ENCODE measurements at regions not wholly inside any gene's neighbourhood (a gene's known extent, or its start where the extent isn't known, plus 50 kb on each side); places are given as distances from the start of the nearest gene placed in this dataset.

DNA sequence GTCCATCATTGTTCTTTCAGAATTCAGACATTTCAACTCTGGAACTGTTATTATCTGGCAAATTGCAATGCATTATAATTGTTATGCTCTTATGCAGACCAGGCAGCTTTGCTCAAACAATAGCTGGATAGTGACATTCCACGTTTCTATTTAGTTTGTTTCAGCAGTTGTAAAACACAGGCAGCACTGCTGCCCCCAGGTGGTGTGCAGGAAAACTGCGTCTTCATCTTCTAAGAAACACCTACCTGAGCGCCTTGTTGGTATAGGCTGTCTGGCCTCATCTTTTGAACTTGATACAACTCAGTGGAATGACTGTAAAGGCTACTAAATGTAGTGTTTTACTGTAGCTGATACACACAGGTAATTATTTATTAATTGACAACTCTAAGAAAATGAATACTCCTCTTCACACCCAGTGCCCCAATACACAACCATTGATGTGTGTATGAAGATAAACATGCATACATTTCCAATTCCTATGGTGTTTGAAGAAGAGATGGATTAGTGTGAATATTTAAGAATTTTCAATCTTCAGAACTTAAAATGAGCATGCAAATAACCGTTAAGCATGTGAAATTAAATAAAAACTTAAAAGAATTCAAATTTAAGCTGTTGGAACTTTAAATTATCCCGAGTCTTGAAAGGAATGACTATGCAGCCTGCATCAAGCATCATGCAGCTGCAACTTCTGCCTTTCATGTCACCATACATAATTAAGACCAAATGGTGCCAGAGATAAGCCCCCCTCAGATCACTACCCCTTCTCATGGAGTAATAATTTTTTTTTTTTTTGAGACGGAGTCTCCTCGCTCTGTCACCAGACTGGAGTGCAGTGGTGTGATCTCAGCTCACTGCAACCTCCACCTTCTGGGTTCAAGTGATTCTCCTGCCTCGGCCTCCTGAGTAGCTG lies 85.6 kb downstream of the CD8B2 start:
- no peak for DNase-seq (ENCODE audit: low read depth in 2 of 2)

DNA sequence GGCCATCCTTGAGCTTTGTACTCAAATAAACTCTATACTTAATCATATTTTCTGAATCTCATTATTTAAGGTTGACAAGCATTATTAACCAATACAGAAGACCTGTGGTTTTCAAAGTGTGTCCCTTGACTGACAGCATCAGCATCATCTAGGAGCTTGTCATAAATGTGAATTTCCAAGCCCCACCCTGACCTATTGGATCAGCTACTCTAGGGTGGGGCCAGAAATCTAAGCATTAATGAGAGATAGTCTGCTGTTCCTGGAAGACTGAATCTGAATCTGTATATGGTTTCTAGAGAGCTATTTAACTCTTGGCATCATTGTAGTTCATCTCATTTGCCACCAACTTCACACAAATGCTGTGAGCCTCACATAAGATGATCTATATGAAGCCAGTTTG lies 86.6 kb downstream of the CD8B2 start:
- no peak for DNase-seq (ENCODE audit: low read depth in 2 of 2)

DNA sequence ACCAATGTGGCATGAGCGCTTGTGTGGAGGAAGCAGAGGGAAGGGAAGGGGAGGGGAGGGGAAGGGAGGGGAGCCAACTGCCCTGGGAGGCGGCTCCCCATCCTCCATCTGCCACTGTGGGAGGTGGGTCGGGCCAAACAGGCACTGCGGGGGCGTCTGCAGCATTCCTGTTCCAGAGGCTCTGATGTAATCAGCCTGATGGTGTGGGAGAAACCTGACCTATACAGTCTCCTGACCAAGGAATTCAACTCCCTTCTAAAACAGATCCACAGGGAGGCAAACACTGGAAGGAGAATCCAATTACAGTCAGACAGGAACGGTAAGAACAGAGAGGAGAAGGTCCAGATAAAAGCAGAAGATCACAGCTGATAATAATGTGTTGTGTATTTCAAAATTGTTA lies 88.8 kb downstream of the CD8B2 start:
- no peak for DNase-seq (ENCODE audit: low read depth in 2 of 2)

DNA sequence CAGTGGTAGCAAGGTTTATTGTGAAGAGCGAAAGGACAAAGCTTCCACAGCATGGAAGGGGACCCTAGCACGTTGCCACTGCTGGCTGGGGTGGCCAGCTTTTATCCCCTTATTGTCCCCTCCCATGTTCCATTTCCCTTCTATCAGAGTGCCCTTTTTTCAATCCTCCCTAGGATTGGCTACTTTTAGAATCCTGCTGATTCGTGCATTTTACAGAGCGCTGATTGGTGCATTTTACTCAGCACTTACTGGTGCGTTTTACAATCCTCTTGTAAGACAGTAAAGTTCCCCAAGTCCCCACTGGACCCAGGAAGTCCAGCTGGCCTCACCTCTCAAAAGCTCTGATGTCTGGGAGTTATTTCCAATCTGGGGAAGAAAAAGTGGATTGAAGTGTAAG lies 90.1 kb downstream of the CD8B2 start:
- DNase-seq (ENCODE audit: low read depth in 2 of 2), result no peak

DNA sequence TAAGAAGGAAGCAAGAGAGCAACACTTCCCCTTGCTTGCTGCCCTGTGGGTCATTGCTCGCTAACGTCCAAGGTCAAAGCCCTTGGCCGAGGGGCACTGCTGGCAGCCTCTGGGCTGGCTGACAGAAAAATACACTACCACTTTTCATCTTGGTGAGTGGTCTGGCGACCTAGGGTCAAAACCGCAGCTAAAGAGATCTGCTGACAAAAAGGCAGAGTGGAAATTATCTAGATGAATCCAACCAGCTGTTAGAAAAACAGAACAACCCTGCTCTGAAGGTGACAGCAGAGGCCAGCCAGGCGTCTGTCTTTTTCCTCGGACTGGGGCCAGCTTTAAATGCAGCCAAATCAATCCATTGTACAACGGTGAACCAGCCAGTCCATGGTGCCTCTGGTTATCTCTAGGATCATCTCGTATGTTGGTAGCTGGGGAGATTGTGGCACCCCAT lies 92.6 kb downstream of the CD8B2 start:
- DNase-seq (ENCODE audit: low read depth in 2 of 2), result no peak

DNA sequence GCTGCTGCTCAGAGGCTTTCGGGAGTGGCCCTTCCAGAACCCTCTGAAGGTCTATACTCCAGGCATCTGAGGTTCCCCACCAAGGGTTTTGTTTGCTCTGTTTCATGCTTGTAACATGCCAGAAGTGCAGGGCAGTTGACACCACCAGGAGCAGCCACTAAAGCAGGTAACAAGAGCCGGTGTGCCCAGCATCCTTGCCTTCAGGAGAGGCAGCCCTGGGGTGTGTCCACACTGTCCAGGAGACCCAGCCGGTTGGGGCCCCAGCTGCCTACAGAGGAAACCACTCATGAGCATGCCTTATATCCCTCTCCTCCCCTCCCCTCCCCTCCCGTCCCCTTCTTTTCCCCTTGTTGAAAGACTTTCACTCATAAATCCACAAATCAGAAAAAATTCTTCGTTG lies 93.1 kb downstream of the CD8B2 start:
- no peak for DNase-seq (ENCODE audit: low read depth in 2 of 2)

DNA sequence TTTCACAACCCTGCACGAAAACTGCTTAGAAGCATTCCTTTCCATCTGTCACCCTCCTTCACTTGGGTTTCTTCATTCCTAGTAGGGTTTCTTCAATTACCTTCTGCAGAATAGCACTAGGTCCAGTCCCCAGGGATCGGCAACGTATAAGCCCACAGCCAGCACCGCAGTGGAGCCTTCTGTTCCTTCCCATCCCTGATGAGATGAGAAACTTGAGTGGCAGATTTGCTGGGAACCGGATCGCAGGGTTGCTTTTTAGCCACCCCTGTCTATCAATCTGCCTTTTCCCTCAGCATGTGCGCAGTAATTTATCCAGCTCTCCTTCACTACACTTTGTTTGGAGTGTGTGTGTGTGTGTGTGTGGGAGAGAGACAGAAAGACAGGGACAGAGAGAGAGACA lies 94.2 kb downstream of the CD8B2 start:
- DNase-seq (ENCODE audit: low read depth in 2 of 2), result no peak

DNA sequence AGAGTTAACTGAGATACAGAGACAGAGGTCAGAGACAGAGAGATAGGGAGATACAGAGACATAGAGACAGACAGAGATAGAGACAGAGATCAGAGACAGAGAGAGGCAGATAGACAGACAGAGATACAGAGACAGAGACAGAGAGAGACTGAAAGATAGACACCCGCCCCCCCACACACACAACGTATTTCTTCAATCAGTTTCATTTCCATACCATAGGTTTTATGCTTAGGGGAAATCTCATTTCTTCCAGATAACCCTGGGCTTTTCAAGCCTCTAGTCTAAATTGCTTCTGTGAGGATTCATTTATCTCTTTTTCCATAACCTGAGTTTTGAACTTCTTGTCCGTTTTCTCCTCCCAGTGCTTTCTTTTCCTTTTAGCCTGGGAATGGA lies 94.6 kb downstream of the CD8B2 start:
- no peak for DNase-seq (ENCODE audit: low read depth in 2 of 2)

DNA sequence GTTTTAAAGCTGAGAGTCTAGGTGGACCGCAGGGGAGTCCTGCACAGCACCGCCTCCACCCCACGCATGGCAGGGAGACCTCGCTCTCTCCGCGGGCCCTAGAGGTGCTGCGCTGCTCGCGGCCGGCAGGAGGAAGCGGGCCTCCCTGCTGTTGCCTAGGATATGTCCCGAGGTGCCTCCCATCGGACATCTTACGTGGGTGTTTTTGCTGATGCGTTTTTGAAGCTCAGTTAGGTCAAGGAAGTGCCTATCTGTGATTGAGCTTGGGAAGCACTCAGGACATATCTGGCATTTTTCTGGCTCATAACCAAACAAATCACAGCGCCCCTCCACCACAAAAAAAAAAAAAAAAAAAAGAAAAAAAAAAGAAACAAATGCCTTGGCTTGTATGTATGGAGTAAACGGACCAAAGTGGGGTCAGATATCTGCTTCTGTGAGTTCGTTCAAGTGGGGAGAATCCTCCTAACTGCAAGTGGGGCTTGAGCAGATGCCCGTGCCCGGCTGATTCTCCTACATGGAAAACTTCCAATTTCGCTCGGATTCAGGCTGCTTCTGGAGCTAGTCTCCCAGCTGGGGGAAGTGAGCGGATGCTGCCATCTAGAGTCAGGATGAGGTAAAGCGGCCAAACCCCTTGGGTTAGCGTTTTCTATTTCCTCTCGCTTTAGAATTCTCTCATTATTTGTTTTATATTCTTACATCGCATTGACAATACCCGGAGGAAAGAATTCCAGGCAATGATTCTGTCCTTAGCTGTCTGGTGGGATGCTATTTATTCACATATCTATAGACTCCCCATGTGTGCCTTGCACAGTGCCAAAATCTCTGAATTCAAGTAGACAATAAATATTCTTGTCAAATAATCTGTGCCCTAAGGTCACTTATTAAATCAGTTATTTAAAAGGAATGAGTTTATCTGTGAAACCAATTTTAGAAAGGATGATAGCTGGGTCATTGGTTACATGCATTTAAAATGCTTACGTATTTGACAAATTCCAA lies 95.3 kb downstream of the CD8B2 start:
- peak; percentile 37 to 43 for DNase-seq (ENCODE audit: low read depth in 2 of 2)

DNA sequence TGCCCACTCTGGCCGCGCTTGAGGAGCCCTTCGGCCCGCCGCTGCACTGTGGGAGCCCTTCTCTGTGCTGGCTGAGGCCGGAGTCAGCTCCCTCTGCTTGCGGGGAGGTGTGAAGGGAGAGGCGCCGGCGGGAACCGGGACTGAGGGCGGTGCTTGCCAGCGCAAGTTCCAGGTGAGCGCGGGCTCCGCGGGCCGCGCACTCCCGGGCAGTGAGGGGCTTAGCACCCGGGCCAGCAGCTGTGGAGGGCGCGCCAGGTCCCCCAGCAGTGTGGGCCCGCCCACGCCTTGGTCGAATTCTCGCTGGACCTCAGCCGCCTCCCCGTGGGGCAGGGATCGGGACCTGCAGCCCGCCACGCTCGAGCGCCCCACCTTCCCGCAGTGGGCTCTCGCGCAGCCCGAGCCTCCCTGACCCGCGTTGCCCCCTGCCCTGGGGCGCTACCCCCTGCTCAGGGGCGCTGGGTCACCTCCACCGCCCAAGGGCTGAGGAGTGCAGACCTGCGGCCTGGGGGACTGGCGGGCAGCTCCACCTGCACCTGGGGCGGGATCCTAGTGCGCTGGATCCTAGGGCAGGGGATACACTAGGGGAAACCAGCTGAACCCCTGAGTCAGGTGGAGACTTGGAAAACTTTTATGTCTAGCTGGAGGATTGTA lies 97.3 kb downstream of the CD8B2 start:
- no peak for DNase-seq (ENCODE audit: low read depth in 2 of 2)

DNA sequence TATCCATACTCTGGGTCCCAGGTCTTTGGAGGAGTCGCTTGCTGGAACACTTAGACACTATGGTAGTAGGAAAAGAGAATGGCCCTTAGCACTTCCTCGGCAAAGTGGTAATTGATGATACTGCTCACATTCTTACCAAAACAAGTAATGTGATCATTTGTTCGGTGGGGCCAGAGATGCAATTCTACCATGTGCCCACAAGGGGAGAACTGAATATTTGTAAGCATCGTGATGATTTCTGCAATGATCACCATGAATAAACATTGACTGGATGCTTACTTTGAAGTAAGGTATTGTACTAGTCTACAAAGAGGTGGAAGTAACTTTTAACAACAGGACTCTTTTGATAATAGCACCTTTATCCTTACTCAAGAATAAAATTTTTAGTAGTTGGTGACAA lies 109.7 kb downstream of the CD8B2 start:
- DNase-seq (ENCODE audit: low read depth in 2 of 2), result no peak

DNA sequence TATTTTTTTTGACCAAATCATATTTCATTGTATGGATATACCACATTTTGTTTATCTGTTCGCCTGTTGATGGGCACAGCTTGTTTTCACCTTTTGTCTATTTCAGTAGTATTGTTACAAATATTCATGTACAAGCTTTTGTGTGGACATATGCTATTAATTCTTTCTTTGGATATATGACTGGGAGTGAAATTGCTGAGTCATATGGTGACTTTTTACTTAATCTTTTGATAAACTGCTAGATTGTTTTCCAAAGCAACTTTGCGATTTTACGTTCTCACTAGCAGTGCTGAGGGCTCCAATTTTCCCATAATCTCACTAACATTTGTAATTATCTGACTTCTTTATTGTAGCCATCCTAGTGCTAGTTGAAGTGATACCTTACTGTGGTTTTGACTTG lies 112.4 kb downstream of the CD8B2 start:
- no peak for DNase-seq (ENCODE audit: low read depth in 2 of 2)

DNA sequence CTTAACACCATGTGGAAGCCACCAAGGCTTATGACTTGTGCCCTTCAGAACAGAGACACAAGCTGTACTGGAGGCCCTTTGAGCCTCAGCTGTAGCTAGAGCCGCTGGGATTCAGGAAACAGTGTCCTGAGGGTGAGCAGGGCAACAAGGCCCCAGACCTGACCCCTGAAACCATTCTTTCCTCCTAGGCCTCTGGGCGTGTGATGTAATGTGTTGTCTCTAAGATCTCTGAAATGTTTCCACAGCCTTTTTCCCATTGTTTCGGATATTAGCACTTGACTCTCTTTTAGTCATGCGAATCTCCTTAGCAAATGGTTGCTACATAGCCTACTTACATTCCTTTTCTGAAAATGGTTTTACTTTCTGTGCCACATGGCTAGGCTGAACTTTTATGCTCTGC lies 114.9 kb downstream of the CD8B2 start:
- no peak for DNase-seq (ENCODE audit: low read depth in 2 of 2)

DNA sequence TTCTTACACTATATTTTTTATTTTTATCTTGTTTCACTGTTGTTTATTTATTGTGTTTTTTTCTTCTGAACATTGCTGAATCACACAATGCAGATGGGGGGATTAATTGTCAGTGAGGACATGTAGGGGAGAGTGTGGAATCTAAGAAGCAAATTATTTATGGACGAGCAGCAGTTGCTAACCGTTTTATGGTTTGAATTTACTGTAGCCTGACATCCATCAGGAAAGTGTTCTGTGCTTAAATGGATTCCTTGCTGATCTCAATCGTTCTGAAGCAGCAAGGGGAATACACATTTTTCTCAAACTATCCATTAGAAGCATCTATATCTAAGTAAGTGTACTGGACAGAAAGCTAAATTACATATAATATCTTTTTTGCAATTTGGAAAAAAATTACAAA lies 119.5 kb downstream of the CD8B2 start:
- no peak for DNase-seq (ENCODE audit: low read depth in 2 of 2)

DNA sequence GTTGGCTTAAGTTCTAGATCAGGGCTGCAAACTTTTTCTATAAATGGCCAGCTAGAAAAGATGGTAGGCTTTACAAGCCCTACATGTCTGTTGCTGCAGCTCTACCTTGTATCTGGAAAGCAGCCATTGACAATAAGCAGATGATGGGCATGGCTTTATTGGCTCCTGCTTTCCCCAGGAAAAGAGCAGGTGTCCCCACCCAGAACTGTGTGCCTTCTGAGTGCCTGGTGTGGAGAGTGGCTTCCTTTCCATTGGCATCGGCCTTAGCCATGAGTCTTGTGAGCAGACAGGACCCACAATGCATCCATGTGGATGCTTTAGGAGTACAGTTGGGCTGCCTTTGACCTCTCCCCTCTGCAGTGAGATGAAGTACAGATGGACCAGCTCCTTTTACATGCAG lies 120.2 kb downstream of the CD8B2 start:
- no peak for DNase-seq (ENCODE audit: low read depth in 2 of 2)

DNA sequence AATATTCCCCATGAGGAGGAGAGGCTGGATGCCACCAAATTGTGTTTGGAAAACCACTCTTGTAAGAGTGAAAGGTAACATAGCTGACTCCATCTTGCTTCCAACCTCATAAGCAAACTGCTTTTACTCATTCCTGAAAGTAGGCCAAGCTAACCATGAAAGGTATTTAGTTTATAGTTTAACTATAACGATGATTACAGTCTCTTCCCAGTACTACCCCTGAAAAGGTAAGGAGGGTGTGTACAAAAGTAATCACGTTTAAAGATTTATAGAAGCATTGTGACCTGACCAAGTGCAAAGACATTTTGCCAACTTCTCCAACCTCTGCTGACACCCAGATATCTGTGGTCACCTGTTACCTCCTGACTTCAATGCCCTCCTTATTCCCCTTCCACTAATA lies 122.6 kb downstream of the CD8B2 start:
- DNase-seq (ENCODE audit: low read depth in 2 of 2), result no peak

DNA sequence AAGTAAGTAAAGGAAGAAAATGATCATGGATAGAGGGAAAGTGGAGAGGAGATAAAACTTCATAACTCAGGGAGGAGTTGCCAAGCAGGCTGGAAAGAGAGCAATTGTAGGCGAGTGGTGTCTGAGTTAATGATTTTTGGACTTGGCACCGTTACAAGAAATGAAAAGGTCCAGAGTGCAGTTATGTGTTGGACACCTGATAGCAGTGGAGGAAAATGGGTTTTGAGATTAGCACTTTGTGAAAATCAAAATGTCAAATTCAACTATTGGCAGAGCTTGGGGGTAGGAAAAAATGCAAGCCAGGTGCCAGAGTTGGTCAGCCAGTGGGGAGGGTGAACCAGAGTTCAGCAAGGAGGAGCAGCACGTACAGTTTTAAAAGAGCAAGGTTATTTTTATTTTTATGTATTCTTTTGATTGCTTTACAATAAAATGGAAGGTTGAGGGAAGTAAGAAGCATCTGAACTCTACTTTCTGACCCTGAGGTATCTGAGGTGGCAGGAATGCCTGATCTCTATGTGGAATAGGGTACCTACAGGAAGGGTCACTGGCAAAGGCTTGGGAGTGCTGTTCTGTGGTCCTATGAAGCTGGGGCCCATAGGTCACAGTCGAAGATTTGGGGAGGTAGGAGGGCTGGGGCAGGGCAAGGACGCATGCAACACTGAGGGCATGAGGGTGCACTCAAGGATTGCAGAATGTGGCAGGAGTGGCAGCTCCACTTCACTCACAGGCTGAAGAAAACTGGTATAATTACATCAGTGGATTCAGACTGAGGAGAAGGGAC lies 127.5 kb downstream of the CD8B2 start:
- DNase-seq (ENCODE audit: low read depth in 2 of 2), result no peak

DNA sequence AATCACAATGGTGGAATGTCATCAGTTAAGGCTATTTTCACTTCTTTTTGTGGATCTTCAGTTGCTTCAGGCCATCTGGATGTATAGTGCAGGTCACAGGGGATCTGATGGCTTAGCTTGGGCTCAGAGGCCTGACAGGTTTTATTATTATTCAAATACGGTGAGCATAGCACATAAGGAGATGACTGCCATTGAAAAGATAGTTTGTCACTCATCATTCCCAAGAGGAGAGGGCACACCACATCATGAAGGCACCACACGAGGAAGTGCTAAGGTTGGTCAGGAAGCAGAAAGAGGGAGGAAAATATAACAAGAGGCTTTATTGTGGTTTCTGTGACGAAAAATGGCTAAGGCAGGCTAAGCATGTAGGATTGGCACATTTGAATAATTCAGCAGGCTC lies 131.4 kb downstream of the CD8B2 start:
- DNase-seq (ENCODE audit: low read depth in 2 of 2), result no peak

DNA sequence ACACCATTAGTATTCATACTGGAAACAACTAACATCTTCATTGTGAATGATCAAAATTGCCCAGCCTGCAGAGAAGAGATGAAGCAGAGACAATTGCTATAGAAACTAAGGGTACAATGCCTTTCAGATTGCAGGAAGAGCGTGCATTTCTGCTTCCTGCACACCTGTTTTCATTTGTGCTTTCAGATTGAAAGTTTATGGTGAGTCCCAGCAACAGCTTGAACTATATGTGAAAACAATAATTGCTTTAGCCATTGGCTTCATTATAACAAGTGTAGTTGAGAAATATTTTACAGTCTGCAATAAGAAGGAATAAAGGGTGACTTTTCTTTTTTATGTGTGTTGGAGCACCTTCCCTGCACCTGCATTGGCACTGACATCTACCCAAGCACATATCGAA lies 136.3 kb downstream of the CD8B2 start:
- no peak for DNase-seq (ENCODE audit: low read depth in 2 of 2)

DNA sequence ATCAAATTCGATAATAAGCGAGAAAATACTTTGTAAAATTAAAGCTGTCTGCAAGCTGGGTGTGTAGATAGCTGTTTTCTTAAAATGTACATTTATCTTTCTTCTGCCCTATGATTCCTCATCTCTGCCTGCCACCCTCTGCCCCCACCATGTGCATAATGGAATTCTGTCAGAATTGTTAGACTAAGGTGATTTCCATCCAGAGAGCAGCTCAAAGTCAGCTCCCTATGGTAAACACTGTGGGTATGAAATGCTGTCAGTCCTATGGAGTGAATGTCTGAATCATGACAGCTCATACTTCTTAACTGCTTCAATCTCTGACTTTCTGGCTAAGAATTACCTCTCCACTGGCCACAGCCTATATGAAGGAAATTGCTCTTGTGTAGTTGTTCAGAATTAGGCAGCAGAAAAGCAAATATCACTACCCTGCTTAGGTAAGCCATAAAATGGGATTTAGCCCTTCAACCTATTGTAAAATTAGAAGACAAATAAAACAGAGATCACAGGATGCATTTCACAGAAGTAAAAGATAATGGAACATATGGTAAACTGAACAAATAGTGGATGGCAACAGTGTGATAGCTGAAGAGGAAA lies 137.7 kb downstream of the CD8B2 start:
- no peak for DNase-seq (ENCODE audit: low read depth in 2 of 2)

DNA sequence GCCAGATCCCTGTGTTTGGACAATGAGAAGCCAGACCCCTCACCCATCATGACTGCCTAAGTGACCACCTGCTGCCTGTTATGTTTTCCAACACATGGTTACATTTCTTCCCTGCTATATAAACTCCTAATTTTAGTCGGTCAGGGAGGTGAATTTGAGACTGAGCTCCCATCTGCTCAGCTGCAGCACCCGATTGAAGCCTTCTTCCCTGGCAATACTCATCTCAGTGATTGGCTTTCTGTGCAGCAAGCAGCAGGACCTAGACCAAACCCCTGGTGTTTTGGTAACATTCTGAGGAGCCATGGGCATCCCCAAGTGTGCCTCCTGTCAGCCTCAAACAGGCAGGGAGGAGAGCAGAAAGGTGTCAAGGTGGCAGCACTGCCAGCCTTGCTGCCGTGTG lies 141.2 kb downstream of the CD8B2 start:
- DNase-seq (ENCODE audit: low read depth in 2 of 2), result no peak

Data from stimulated activated CD8-positive, alpha-beta memory T cell treated with anti-CD3 and anti-CD28 coated beads, Interleukin-7, amount 100 ng/mL, for 4 hours (primary cell).